Breast epithelium (tissue), 4 donors: ENCODE measurements at regions not wholly inside any gene's neighbourhood (a gene's known extent, or its start where the extent isn't known, plus 50 kb on each side); places are given as distances from the start of the nearest gene placed in this dataset.

Experiments
- DNase-seq, 2 donors: peaks; one replicate each; pipeline ENCODE4 v3.0.0-alpha.2; 2019; ENCODE audit warnings: low spot score in 2 of 2
- H3K27ac ChIP-seq, 2 donors: fragments of 200-600 bp; sonication (generic) in 1 of 2; one replicate each; pipeline ENCODE4 v1.5.1; 2016 to 2019; ENCODE audit warnings: mild to moderate bottlenecking in 1 of 2
- H3K27me3 ChIP-seq, 2 donors: fragments of 200-600 bp; sonication (generic) in 1 of 2; one replicate each; pipeline versions ENCODE4 v1.5.1 to v1.6.0; 2017 to 2019; ENCODE audit warnings: control low read depth in 1 of 2, mild to moderate bottlenecking in 1 of 2
- H3K36me3 ChIP-seq: fragments of 200-600 bp; one replicate; pipeline ENCODE4 v1.5.1; 2019
- H3K4me1 ChIP-seq, 2 donors: fragments of 200-600 bp; sonication (generic); one replicate each; pipeline ENCODE4 v1.5.1; 2016 to 2019; ENCODE audit warnings: control low read depth in 1 of 2
- H3K4me3 ChIP-seq, 3 donors: fragments of 200-600 bp; sonication (generic); 1 replicate in 2 of 3; 2 replicates in 1 of 3; pipeline ENCODE4 v1.5.1; 2016 to 2019; ENCODE audit warnings: mild to moderate bottlenecking in 3 of 3, moderate library complexity in 2 of 3
- H3K9me3 ChIP-seq, 2 donors: fragments of 200-600 bp; sonication (generic) in 1 of 2; one replicate each; pipeline ENCODE4 v1.5.1; 2016 to 2019; ENCODE audit warnings: control low read depth in 1 of 2
- CTCF ChIP-seq, 3 donors: fragments of 450-650 bp; IDR thresholded peaks; one replicate each; pipeline ENCODE4 v1.5.1; 2016 to 2017; ENCODE audit warnings: antibody characterized with exemption in 3 of 3, mild to moderate bottlenecking in 3 of 3, moderate library complexity in 3 of 3
- POLR2A ChIP-seq: fragments of 450-650 bp; IDR thresholded peaks from one replicate; pipeline ENCODE4 v1.6.1; 2016; ENCODE audit warnings: antibody characterized with exemption, mild to moderate bottlenecking, moderate library complexity
- POLR2AphosphoS5 ChIP-seq, 3 donors: sonication (generic); formaldehyde crosslinking; IDR thresholded peaks; one replicate each; pipeline ENCODE4 v1.6.1; 2017; ENCODE audit warnings: antibody characterized with exemption in 3 of 3
- intact Hi-C: fragments of 100-400 bp; cut with DNase I; formaldehyde crosslinking; loops from one replicate; pipeline ENCODE4 v1.15.1; 2023; ENCODE audit warnings: low total_unique reads

- DNase-seq: no peak
- intact Hi-C loops: no loop called here
Observed at GRCh38 chr3:18891641-18892040, 256.7 kb upstream of the KCNH8 start.

GRCh38 chr3:18890449-18890848, 257.9 kb upstream of the KCNH8 start:
- intact Hi-C loops: no loop called here
- TF ChIP-seq CTCF (IDR thresholded peaks at IDR 0.05): no peak
- DNase-seq: no peak
- Histone ChIP-seq H3K4me1 (no peaks in the 10 kb centered on the region), H3K9me3 (no peaks in the 10 kb centered on the region), H3K36me3 (no peaks in the 10 kb centered on the region), H3K27me3 (no peaks in the 10 kb centered on the region), H3K4me3 (no peak overlapping the region), H3K27ac (no peak overlapping the region)

More at GRCh38 chr3:18891641-18892040, 256.7 kb upstream of the KCNH8 start:
- H3K9me3 ChIP-seq: no peaks in the 10 kb centered on the region
- no peak overlapping the region for H3K4me3 ChIP-seq
- no peaks in the 10 kb centered on the region for H3K27me3 ChIP-seq
- H3K27ac ChIP-seq: no peak overlapping the region
- no peaks in the 10 kb centered on the region for H3K36me3 ChIP-seq
- H3K4me1 ChIP-seq: no peaks in the 10 kb centered on the region
- no peak for TF ChIP-seq POLR2A
- no peak for TF ChIP-seq CTCF (IDR thresholded peaks at IDR 0.05)
- TF ChIP-seq POLR2AphosphoS5 (IDR thresholded peaks at IDR 0.05): no peak

GRCh38 chr3:18888819-18889218, 259.5 kb upstream of the KCNH8 start:
- Histone ChIP-seq H3K27ac (no peak overlapping the region), H3K9me3 (no peaks in the 10 kb centered on the region), H3K4me3 (no peak overlapping the region), H3K36me3 (no peaks in the 10 kb centered on the region), H3K27me3 (no peaks in the 10 kb centered on the region), H3K4me1 (no peaks in the 10 kb centered on the region)
- DNase-seq: no peak
- no peak for TF ChIP-seq POLR2AphosphoS5 (IDR thresholded peaks at IDR 0.05)
- intact Hi-C loops: no loop called here

DNA sequence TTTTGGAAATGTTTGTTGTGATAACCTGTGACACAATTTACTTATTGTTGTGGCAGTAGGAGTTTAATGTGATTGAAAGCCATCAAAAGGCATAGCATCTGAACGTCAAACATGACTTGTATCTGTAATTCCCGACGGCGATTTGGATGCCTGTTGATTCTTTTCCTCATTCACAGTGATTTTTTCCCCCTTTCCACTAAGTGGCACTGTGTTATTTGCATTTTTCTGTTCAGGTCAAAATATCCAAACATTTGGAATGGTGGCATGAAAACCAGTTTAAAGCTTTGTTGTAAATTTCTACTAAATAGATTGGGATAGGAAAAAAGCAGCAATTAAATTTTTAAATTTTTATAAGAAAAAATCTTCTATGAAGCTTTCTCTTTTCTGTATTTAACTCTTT, 259.9 kb upstream of the KCNH8 start:
- no peak overlapping the region for H3K4me3 ChIP-seq
- no peaks in the 10 kb centered on the region for H3K9me3 ChIP-seq
- no peaks in the 10 kb centered on the region for H3K4me1 ChIP-seq
- intact Hi-C loops: no loop called here
- H3K36me3 ChIP-seq: no peaks in the 10 kb centered on the region
- H3K27me3 ChIP-seq: no peaks in the 10 kb centered on the region
- no peak overlapping the region for H3K27ac ChIP-seq
- DNase-seq: no peak
- no peak for TF ChIP-seq POLR2AphosphoS5 (IDR thresholded peaks at IDR 0.05)
- TF ChIP-seq POLR2A: no peak
- TF ChIP-seq CTCF (IDR thresholded peaks at IDR 0.05): no peak

DNA sequence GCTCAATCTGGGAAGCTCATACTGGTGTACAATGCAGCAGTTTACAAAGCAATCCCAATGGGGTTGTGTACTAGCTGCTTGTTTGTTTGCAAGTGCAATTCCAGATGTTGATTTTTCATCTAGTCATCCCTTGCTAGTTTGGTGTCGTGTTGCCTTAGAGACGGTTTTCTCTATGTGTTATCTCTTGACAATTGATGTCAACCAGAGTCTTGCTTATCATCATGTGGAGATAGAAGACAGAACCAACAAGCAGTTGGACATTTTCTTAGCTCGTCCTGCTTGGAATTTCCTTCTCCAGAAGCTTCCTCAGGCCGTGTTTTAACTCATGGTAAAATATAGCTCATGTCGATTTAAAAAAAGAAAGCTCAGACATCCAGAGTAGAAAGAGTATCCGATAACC, 262.0 kb upstream of the KCNH8 start:
- Histone ChIP-seq H3K9me3 (no peaks in the 10 kb centered on the region), H3K27ac (no peak overlapping the region)

More for the DNA sequence above, 262.0 kb upstream of the KCNH8 start:
- no peak for TF ChIP-seq POLR2A
- no peak for TF ChIP-seq POLR2AphosphoS5 (IDR thresholded peaks at IDR 0.05)
- no peak for TF ChIP-seq CTCF (IDR thresholded peaks at IDR 0.05)
- Histone ChIP-seq H3K4me3 (no peak overlapping the region), H3K36me3 (no peaks in the 10 kb centered on the region), H3K27me3 (no peaks in the 10 kb centered on the region), H3K4me1 (no peaks in the 10 kb centered on the region)
- intact Hi-C loops: no loop called here
- DNase-seq: no peak
